Prostate gland (tissue), 2 donors: ENCODE measurements at regions not wholly inside any gene's neighbourhood (a gene's known extent, or its start where the extent isn't known, plus 50 kb on each side); places are given as distances from the start of the nearest gene placed in this dataset.

Experiments
- DNase-seq: peaks from one replicate; pipeline ENCODE4 v3.0.0-alpha.2; 2019; ENCODE audit warnings: low spot score
- H3K27ac ChIP-seq, 2 donors: fragments of 200-600 bp; sonication (generic); 2 replicates each; pipeline ENCODE4 v1.5.1; 2017 to 2019
- H3K27me3 ChIP-seq: fragments of 200-600 bp; sonication (generic); replicated peaks from 2 replicates; pipeline ENCODE4 v1.5.1; 2019; ENCODE audit not compliant: insufficient read depth
- H3K36me3 ChIP-seq, 2 donors: fragments of 200-600 bp; sonication (generic); 1 replicate in 1 of 2; 2 replicates in 1 of 2; pipeline versions ENCODE4 v1.5.1 to v1.8.1; 2017 to 2019
- H3K4me1 ChIP-seq: fragments of 200-600 bp; sonication (generic); replicated peaks from 2 replicates; pipeline ENCODE4 v1.5.1; 2019
- H3K4me3 ChIP-seq, 2 donors: fragments of 200-600 bp; sonication (generic); 2 replicates each; pipeline ENCODE4 v1.5.1; 2017 to 2019
- H3K9me3 ChIP-seq: fragments of 200-600 bp; sonication (generic); 2 replicates; pipeline ENCODE4 v1.5.1; 2017
- CTCF ChIP-seq, 4 experiments: fragments of 200-600 bp in 2 of 4; fragments of 450-650 bp in 2 of 4; sonication (generic) in 2 of 4; IDR thresholded peaks; 1 replicate in 3 of 4; 2 replicates in 1 of 4; pipeline ENCODE4 v1.5.1; 2016 to 2019; ENCODE audit warnings: antibody characterized with exemption in 4 of 4, mild to moderate bottlenecking in 2 of 4, moderate library complexity in 2 of 4
- POLR2A ChIP-seq: fragments of 450-650 bp; IDR thresholded peaks from one replicate; pipeline ENCODE4 v1.6.1; 2016; ENCODE audit warnings: antibody characterized with exemption, mild to moderate bottlenecking
- POLR2AphosphoS5 ChIP-seq: sonication (generic); formaldehyde crosslinking; IDR thresholded peaks from one replicate; pipeline ENCODE4 v1.6.1; 2017; ENCODE audit warnings: antibody characterized with exemption
- WGBS: methylation state at CpG from one replicate; pipeline ENCODE4 v1.1.5; 2018; 5-methylcytosine and 5-hydroxymethylcytosine counted together
- intact Hi-C: fragments of 100-400 bp; cut with DNase I; formaldehyde crosslinking; loops from one replicate; pipeline ENCODE4 v1.14.2; 2022

GRCh38 chr10:28075424-28075823, 76.5 kb upstream of the ODAD2 start:
- no peak for TF ChIP-seq CTCF (IDR thresholded peaks at IDR 0.05)
- TF ChIP-seq POLR2A, result no peak
- no peak for TF ChIP-seq POLR2AphosphoS5
- no peaks in the 10 kb centered on the region for H3K9me3 ChIP-seq

GRCh38 chr10:28072573-28072972, 73.7 kb upstream of the ODAD2 start:
- DNase-seq, result no peak
- H3K36me3 ChIP-seq, result no peaks in the 10 kb centered on the region
- no peak overlapping the region for H3K27ac ChIP-seq
- no peak overlapping the region for H3K4me3 ChIP-seq
- 97% methylated on average over 1 of the region's 1 CpG for WGBS
- H3K4me1 ChIP-seq, result no peaks in the 10 kb centered on the region
- TF ChIP-seq POLR2AphosphoS5, result no peak
- H3K9me3 ChIP-seq, result no peaks in the 10 kb centered on the region
- H3K27me3 ChIP-seq, result no peaks in the 10 kb centered on the region
- intact Hi-C loops, result no loop called here

More at GRCh38 chr10:28075424-28075823, 76.5 kb upstream of the ODAD2 start:
- H3K27ac ChIP-seq, result no peak overlapping the region
- H3K36me3 ChIP-seq, result no peaks in the 10 kb centered on the region
- over 99% methylated on average over 8 of the region's 8 CpGs for WGBS
- no peaks in the 10 kb centered on the region for H3K4me1 ChIP-seq
- H3K27me3 ChIP-seq, result no peaks in the 10 kb centered on the region
- H3K4me3 ChIP-seq, result no peak overlapping the region
- DNase-seq, result no peak
- intact Hi-C loops, result no loop called here

GRCh38 chr10:28060031-28060607, 61.2 kb upstream of the ODAD2 start:
- intact Hi-C loops, result no loop called here
- H3K27me3 ChIP-seq, result no peaks in the 10 kb centered on the region
- H3K4me1 ChIP-seq, result no peaks in the 10 kb centered on the region
- 85% methylated on average over 5 of the region's 5 CpGs for WGBS
- H3K4me3 ChIP-seq, result no peak overlapping the region
- H3K27ac ChIP-seq, result no peak overlapping the region
- no peak for DNase-seq
- no peaks in the 10 kb centered on the region for H3K36me3 ChIP-seq
- TF ChIP-seq POLR2A (no peak), CTCF (IDR thresholded peaks at IDR 0.05) (no peak), POLR2AphosphoS5 (no peak)
- H3K9me3 ChIP-seq, result no peaks in the 10 kb centered on the region

GRCh38 chr10:28058746-28059145, 59.9 kb upstream of the ODAD2 start:
- no peak for DNase-seq
- intact Hi-C loops, result loop anchor here (5.0 kb wide), 1 partner anchor 64 kb away; no protein-coding TSS in a partner anchor
- TF ChIP-seq POLR2AphosphoS5, result no peak
- TF ChIP-seq POLR2A, result no peak
- TF ChIP-seq CTCF (IDR thresholded peaks at IDR 0.05), result no peak

GRCh38 chr10:28054228-28054860, 55.5 kb upstream of the ODAD2 start:
- WGBS, result 86% methylated on average over 5 of the region's 5 CpGs
- Histone ChIP-seq H3K36me3 (no peaks in the 10 kb centered on the region), H3K27ac (no peak overlapping the region), H3K9me3 (no peaks in the 10 kb centered on the region), H3K4me3 (no peak overlapping the region), H3K4me1 (no peaks in the 10 kb centered on the region), H3K27me3 (no peaks in the 10 kb centered on the region)
- intact Hi-C loops, result no loop called here
- TF ChIP-seq POLR2AphosphoS5, result no peak
- no peak for TF ChIP-seq POLR2A
- TF ChIP-seq CTCF (IDR thresholded peaks at IDR 0.05), result no peak
- no peak for DNase-seq

More at GRCh38 chr10:28058746-28059145, 59.9 kb upstream of the ODAD2 start:
- H3K27me3 ChIP-seq, result no peaks in the 10 kb centered on the region
- no peaks in the 10 kb centered on the region for H3K36me3 ChIP-seq
- H3K9me3 ChIP-seq, result no peaks in the 10 kb centered on the region
- no peak overlapping the region for H3K4me3 ChIP-seq
- WGBS, result 87% methylated on average over 7 of the region's 7 CpGs
- no peaks in the 10 kb centered on the region for H3K4me1 ChIP-seq
- no peak overlapping the region for H3K27ac ChIP-seq
